GM19452 (cell line): ENCODE measurements at regions not wholly inside any gene's neighbourhood (a gene's known extent, or its start where the extent isn't known, plus 50 kb on each side); places are given as distances from the start of the nearest gene placed in this dataset.
A peak's percentile ranks its signal among the peaks of the same experiment; 100 is the strongest.

Experiments used
- ATAC-seq: cut with Tn5 transposase; IDR thresholded peaks from one replicate; pipeline ENCODE4 v1.9.1; 2021; ENCODE audit not compliant: unreplicated experiment

DNA sequence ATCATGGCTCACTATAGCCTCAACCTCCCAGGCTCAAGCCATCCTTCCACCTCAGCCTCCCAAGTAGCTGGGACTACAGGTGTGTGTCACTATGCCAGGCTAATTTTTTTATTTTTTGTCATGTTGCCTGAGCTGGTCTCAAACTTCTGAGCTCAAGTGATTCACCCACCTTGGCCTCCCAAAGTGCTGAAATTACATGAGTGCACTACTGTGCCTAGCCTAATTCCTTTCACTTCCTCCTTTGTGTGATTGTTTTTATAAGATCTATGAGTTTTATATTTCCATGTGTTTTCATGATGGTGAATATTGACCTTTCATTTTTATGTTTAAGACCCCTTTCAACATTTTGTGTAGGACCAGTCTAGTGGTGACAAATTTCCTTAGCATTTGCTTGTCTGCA is 55.2 kb upstream of the IL12B start:
- no peak for ATAC-seq

DNA sequence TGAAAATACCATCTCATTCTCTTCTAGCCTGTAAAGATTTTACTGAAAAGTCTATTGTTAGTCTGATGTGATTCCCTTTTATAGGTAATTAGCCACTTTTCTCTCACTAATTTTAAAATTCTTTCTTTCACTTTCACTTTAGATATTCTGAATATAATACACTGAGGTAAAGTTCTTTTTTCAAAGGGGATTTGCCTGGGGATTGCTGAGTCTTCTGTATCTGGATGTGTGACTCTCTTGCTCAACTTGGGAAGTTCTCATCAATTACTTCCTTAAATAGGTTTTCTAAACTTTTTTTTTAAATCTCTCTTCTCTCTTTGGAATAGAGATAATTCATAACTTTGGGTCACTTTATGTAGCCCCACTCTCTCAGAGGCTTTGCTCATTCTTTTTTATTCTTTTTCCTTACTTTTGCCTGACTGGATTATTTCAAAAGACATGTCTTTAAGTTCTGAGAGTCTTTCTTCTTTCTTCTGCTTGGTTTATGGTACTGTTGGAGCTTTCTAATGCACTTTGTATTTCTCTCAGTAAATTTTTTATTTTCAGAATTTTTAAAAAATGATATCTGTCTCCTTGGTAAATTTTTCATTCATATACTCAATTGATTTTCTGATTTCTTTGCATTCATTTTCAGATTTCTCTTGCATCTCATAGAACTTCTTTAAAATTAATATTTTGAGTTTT is 55.9 kb upstream of the IL12B start:
- no peak for ATAC-seq

DNA sequence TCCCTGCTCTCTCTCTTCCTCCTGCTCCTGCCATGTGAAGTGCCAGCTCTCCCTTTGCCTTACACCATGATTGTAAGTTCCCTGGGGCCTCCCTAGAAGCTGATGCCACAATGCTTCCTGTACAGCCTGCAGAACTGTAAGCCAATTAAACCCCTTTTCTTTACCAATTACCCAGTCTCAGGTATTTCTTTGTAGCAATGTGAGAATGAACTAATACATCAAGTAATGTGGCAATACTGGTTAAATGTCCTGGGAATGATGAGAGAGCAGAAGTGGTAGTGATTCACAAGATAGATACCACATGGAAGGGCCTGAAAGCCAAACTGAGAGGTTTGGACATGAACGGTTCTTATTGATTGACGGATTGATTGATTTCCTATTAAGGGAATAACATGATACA is 62.6 kb upstream of the IL12B start:
- no peak for ATAC-seq

DNA sequence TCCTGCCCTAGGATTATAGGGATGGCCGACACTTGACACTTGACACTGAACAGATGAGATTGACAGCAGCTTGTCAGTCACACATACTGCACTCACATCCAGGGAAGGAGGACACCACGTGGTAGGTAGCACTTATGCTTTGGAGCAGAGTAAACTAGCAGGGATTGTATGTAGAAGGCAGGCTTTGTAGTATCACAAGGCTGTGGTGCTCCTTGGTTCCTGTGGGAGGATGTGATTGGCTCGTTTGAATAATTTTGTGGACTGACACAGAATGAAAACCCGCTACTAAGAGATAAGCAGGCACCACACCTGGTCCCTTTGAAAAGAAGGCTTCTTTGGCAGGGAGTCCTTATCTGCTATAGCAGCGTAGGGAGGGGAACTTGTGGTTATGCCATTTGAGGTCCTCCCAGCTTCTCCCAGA is 63.6 kb upstream of the IL12B start:
- no peak for ATAC-seq

DNA sequence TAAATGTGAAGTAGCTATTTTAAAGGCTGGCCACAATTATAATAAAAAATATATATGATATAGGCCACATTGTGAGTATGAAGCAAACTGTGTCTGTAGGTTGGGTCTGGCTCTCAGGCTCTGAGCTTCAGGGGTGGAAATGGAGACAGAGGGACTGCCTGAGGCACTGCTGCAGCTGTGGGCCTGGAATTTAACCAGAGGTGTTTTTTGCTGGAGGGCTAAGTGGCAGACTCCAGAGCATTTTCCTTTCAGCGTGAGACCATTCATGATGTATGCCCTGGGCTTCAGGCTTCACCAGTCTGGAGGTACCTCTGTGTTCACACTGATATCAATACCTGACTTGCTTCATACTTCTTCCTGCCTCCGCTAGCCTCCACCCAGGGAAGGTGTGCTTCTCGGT is 64.9 kb upstream of the IL12B start:
- ATAC-seq = no peak

DNA sequence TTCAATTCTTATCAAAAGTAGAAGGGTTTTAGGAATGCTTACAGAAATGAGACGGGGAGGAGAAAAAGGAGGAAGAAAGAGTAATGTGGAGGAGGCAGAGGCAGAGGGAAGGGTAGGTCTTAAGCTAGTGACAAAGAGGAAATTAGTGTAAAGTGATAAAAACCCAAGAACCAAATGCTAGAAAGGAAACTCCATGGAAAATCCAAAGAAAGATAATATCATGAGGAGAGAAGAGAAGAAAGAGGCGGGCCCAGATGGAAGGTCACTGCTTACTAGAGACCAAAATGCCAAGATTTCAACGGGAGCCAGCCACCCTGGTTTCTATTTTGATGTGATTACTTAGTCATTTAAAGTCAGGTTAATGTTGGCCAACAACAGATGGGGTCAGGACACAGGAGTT is 68.6 kb upstream of the IL12B start:
- no peak for ATAC-seq

DNA sequence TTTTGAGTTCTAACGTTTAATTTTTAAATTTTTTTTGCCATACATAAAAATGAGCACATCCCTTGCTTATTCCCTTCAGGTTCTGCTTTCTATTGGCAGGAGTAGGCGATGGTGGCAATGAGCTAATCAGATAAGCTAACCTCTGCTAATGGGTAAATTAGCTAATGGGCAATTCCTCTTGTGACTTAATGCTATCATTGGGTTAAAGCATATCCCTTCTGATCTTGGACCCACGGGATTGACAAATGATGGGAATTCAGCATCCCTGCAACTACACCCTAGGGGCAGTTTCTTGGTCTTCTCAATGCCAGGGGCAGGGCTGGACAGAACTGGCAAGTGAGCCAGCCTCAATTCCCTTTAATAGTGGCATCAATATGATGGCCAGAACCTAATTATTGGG is 70.2 kb upstream of the IL12B start:
- ATAC-seq = no peak

DNA sequence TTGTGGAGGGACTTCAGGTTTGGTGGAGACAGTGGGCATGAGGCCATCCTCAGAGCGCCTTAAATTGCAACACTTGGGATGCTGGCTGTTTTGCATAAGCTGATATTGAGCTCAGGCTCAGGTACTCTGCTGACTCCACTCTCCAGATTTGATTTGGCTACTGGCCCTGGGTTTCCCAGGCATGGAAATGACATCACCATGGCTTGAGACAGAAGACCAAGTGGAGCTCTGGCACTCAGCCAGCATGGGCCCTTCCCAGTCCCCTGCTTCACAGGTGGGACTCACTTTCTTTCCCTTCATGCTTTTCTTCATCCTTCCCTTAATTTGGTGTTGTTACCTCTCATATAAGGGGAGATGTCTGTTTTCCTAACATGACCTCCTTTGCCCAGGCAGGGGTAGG is 72.0 kb upstream of the IL12B start:
- ATAC-seq = no peak

DNA sequence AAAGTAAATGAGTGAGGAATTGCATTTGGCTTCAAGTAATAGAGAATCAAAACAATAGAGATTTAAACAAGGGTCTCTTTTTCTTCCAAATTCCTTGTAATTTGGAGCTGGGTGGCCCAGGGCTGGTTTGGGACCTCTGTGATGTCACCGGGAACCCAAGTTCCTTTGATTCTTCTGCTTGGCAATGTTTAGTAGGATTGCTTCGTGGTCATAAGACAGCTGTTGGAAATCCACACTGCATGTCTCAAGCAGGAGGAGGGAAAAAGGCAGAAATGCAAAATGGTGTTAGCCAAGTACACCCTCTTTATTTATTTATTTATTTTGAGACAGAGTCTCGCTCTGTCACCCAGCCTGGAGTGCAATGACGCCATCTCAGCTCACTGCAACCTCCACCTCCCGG is 72.6 kb upstream of the IL12B start:
- no peak for ATAC-seq

DNA sequence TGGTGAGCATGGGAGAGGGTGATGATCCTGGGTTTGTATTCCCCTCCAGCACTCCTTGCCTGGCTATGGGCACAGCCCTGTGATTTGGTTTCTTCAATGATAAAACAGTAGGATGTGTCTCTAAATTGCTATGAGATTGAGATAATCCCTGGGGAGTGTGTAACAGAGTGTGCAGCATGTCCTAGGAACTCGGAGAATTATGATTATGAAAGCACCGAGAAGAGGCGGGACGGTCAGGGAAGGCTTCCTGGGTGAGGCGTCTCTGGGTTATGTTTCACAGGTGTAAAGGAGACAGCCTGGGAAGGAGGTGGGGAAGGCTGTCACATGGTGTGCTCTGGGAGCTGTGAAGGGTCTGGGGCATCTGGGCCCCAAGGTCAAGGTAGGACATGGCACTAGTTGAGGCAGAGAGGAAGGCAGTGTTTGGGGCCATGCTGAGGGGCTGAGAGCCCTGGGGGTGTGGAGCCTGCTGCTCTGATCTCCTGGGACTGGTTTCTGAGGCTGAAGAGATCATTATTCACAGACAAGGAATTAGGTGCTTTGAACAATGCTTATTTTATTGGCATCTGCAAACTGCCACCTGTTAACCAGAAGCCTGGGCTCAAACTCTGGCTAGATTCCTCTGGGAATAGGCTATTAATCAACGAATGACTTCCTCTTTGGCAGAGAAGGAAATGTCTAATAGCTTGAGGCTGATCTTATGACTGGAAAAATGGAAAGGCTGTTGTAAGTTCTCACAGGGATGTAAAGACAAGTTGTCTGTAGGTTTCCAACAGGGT is 73.8 kb upstream of the IL12B start:
- ATAC-seq = no peak

DNA sequence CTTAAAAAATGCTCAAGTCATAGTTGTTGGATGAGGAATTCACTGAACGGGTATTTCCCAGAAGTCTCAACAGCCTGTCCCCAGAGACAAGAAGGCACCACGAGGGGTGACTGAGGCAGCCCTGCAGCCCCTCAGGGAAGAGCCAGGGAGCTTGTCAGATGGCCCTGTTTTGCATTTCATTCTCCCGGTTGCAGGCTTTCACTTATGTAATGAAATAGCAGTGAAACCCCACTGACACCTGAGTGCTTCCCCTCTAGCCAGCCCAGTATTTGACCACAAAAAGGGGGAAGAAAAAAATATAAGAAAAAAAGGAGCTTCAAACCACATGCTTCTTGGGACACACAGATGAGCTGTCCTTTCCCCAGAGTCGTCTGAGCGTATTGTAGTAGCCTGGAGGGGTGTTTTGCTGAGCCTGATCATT is 75.3 kb upstream of the IL12B start:
- peak; percentile 62 for ATAC-seq

DNA sequence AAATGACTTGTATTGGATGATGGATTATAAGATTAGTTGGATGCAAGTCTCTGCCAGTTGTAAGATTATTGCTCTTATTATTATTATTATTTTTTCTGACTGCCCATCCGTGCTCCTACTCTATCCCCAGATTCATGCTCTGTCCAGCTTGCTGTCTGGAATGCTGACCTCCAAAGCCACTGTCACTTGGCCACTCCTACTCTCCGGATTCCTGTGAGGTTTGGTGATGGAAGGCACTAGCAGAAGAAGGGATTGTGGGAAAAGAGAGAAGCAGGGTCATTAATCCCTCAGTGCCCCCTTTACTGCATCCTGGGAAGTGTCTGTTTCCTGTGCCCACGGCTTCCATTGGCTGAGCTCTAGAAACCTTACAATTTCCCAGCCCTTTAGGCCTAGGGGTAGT is 76.3 kb upstream of the IL12B start:
- no peak for ATAC-seq

DNA sequence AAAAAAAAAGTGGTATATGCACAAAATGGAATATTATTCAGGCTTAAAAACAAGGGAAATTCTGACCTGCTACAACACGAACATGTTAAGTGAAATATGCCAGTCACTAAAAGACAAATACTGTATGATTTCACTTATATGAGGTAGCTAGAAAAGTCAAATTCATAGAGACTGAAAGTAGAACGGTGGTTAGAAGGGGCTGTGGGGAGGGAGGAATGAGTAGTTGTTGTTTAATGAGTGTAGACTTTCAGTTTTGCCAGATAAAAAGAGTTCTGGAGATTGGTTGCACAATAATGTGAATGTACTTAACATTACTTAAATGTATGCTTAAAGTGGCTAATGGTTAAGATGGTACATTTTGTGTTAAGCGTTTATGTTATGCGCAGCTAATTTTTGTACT is 79.5 kb upstream of the IL12B start:
- peak; percentile 36 for ATAC-seq

DNA sequence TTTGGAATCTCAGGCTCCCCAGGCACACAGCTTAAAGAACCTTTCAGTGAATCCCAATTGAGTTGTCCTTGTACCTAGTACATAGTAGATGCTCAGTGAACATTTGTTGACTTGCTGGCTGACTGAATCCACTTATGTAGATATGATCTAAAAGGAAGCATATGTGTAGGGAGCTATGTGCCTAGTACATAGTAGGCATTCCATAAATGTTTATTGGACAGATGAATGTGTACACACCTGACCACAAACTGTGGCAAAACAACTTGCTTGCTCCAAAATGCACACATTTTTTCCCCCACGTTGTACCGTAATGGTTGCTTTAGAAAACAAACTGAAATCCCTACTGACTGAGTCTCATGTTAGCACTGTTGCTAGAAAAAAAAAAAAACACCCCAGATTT is 80.2 kb upstream of the IL12B start:
- ATAC-seq = no peak

DNA sequence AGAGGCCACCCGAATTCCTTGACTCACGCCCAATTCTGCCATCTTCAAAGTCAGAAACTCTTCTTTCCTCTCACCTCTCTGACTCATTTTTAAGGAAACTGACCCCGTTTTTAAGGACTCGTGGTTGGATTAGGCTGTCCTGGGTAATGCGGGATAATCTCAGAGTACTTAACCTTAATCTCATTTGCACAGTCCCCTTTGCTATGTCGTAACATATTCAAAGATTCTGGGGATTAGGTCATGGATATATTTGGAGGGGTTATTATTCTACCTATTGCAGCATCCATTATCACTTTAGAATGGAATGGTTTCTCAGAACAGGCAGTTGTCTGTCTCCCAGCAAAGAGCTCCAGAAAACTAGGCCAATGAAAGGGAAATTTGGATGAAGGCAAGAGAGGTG is 80.8 kb upstream of the IL12B start:
- no peak for ATAC-seq

DNA sequence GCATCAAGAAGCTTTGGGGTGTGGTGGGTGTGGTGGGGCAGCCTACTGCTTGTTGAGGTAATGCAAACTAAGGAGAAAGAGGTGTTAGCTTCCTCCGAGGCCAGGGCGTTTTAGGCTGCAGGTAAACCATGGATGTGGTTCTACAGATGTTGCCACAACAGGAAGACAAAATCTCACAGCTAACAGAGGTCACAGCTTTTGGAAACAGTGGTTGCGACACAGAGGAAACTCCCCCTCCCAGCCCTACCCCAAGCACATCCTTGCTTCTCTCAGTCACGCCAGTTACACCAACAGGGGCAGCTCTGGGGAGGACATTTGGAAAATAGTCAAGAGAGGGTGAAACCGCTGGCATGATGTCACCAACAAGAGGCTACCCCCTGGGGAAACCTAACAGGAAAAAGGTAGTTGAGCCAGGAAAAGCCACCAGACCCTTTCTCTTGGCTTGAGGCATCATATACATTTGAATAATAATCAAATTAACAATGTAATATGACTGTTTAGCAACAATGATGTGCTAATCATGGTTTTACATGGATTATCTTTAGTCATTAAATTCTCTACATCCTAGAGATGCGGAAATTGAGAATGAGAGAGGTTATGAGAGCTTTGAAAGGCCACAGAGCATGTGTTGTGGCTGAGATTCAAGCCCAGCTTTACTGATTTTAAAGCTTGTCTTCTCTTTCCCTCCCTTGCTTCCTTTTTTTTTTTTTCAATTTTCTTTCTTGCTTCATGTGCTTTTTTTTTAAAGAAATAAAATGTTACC is 82.2 kb upstream of the IL12B start:
- ATAC-seq = peak; percentile 75

DNA sequence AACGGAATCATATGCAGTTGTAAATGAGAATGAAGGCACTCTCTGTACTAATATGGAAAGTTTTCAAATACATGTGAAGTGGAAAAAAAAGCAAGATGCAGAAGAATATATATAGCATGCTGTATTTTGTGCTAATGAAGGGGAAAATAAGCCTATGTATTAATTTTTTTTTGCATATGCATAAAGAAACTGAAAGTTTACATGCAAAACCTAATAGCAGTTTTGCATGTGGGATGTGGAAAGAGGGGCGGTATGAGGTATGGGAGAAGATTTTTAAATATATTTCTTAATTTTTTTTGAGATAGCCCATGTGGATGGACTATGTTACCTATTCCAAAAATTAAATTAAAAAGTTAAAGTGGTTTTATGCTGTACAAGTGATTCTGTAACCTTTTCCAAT is 83.7 kb upstream of the IL12B start:
- ATAC-seq = no peak

DNA sequence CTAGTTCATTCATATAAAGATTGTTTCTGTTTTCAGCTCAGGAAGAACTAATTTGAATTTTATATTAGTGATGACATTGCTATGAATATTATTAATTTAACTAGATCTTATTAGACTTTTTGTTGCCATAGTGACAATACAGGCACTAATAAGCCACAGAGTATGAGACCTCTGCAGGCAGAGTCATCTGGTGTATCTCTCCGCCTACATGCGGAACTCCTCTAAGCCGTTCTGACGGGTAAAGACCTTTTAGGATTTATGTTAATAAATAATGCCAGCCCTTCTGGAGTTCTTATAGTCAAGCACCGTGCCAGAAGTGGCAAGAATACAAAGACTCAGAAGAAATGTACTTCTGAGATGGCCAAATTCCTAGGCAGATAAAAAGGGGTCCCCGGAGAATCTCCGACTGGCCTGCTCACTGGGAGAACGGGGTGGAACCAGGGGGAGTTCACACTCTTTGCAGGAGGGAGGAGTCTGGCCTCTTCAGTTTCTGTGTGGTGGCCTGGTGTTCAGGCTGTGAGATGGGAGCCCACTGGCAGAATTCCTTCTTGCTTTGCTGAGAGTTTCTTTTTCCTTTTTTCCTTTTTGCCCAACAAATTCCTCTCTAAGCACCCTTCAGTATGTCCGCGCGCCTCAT is 85.1 kb upstream of the IL12B start:
- no peak for ATAC-seq

DNA sequence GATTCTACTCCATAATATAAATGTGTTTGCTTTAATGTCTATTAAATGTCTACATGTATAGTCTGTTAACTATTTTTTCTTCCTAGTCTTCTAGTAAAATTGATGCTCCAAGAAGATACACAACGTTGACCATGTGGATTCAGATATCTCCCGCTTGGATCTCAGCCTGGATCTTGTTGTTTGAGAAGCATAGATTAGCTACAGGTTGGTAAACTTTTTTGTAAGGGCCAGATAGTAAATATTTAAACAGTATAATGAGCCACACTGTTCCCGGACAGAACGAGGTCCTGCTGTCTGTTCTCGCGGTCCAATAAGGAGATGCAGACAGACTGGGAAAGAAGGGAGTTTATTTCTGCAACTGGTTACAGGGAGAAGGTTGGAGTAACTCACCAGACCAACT is 86.2 kb upstream of the IL12B start:
- no peak for ATAC-seq

DNA sequence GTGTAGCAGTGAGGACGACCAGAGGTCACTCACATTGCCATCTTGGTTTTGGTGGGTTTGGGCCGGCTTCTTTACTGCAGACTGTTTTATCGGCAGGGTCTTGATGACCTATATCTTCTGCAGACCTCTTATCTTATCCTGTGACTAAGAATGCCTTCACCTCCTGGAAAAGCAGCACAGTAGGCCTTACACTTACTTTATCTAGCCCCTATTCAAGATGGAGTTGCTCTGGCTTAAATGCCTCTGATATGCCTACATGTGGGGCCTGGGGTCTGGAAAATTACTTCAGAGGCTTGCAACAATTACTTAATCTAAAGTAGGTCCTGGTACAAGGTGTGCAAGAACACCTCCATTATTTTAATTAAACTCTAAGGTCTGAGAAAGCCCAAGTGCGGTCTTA is 86.9 kb upstream of the IL12B start:
- no peak for ATAC-seq

DNA sequence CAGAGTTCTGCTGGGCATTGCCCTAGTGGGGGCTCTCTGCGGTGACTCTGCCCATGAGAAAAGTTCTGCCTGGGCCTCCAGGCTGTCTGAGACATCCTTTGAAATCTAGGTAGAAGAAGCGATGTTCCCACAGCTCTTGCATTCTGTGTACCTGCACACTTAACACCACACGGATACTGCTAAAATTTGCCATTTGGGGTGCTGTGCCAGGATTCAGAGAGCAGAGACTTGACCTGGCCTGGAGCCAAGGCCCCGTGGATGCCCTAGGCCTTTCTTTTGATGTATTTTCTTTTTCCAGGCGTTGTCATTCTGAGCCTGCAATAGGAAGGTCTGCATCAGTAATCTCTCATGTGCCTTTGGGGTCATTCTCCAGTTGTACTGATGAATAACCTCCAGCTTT is 89.3 kb upstream of the IL12B start:
- ATAC-seq = no peak

DNA sequence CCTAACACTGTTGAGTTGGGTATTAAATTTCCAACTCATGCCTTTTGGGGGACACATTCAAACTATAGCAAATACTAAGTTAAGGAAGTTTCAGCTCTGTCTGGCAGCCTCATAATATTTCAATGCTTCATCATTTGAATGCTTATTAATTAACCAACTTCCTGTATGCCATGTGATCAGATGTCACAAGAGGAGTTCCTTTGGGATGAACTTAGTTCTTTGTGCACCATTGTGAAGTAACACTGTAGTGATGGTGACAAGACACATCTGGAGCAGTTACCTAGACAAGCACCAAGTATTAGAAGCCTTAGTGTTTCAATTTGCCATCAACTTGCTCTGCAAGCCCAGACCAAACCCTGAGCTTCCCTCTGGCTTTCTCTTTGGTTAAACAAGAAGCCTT is 90.7 kb upstream of the IL12B start:
- ATAC-seq = no peak
